Stomach (tissue), 8 donors: ENCODE measurements at regions not wholly inside any gene's neighbourhood (a gene's known extent, or its start where the extent isn't known, plus 50 kb on each side); places are given as distances from the start of the nearest gene placed in this dataset.
"Not testable (repeated sequence)": the region's sequence is repeated elsewhere in the genome, so short reads cannot be mapped to it uniquely, and the experiment has no call there.

ENCODE experiments used
- DNase-seq, 2 donors: peaks; one replicate each; pipeline versions ENCODE4 v3.0.0 to v3.0.0-alpha.2; 2013 to 2019
- H3K27ac ChIP-seq, 5 donors: fragments of 200-600 bp in 4 of 5; sonication (generic) in 4 of 5; one replicate each; pipeline ENCODE4 v1.5.1; 2013 to 2019; ENCODE audit warnings: mild to moderate bottlenecking in 1 of 5, moderate library complexity in 1 of 5
- H3K27me3 ChIP-seq, 3 donors: fragments of 200-600 bp; sonication (generic); one replicate each; pipeline ENCODE4 v1.5.1; 2017 to 2019; ENCODE audit warnings: mixed run types in 1 of 3
- H3K36me3 ChIP-seq, 4 donors: fragments of 200-600 bp; sonication (generic); 1 replicate in 3 of 4; 2 replicates in 1 of 4; pipeline ENCODE4 v1.5.1; 2016 to 2019
- H3K4me1 ChIP-seq, 4 donors: fragments of 200-600 bp; sonication (generic); one replicate each; pipeline ENCODE4 v1.5.1; 2016 to 2019
- H3K4me3 ChIP-seq, 4 donors: fragments of 200-600 bp; sonication (generic) in 3 of 4; one replicate each; pipeline ENCODE4 v1.5.1; 2016 to 2019; ENCODE audit warnings: mild to moderate bottlenecking in 1 of 4
- H3K9me3 ChIP-seq, 4 donors: fragments of 200-600 bp; sonication (generic); one replicate each; pipeline ENCODE4 v1.5.1; 2016 to 2019
- EP300 ChIP-seq: sonication (generic); formaldehyde crosslinking; IDR thresholded peaks from one replicate; pipeline ENCODE4 v1.6.1; 2017; ENCODE audit warnings: antibody characterized with exemption
- POLR2A ChIP-seq, 4 donors: fragments of 450-650 bp; IDR thresholded peaks; one replicate each; pipeline ENCODE4 v1.6.1; 2016; ENCODE audit warnings: antibody characterized with exemption in 4 of 4, control low read depth in 2 of 4, mild to moderate bottlenecking in 1 of 4, moderate library complexity in 1 of 4
- POLR2AphosphoS5 ChIP-seq, 3 donors: sonication (generic); formaldehyde crosslinking; IDR thresholded peaks; one replicate each; pipeline ENCODE4 v1.6.1; 2016; ENCODE audit warnings: antibody characterized with exemption in 3 of 3
- WGBS, 5 donors: extraction: QIAGEN DNeasy Blood & Tissue Kit in 3 of 5; methylation state at CpG; one replicate each; pipeline versions ENCODE4 v1.1.5 to v1.1.7; 2013 to 2018; 5-methylcytosine and 5-hydroxymethylcytosine counted together
- intact Hi-C: fragments of 100-400 bp; cut with DNase I; formaldehyde crosslinking; loops from one replicate; pipeline ENCODE4 v1.15.1; 2023; ENCODE audit warnings: low total_unique reads
- TF ChIP-seq, protein P1 (sequence below), 7 experiments: fragments of 450-650 bp in 4 of 7; fragments of 200-600 bp in 3 of 7; sonication (generic) in 3 of 7; IDR thresholded peaks; one replicate each; pipeline ENCODE4 v1.5.1; 2016 to 2019; ENCODE audit warnings: antibody characterized with exemption in 7 of 7, control low read depth in 2 of 7, mild to moderate bottlenecking in 1 of 7
- donor health status: healthy with polysubstance abuse.
- donor health status: Bipolar disorder and iron deficiency.
- donor health status: healthy.

DNA sequence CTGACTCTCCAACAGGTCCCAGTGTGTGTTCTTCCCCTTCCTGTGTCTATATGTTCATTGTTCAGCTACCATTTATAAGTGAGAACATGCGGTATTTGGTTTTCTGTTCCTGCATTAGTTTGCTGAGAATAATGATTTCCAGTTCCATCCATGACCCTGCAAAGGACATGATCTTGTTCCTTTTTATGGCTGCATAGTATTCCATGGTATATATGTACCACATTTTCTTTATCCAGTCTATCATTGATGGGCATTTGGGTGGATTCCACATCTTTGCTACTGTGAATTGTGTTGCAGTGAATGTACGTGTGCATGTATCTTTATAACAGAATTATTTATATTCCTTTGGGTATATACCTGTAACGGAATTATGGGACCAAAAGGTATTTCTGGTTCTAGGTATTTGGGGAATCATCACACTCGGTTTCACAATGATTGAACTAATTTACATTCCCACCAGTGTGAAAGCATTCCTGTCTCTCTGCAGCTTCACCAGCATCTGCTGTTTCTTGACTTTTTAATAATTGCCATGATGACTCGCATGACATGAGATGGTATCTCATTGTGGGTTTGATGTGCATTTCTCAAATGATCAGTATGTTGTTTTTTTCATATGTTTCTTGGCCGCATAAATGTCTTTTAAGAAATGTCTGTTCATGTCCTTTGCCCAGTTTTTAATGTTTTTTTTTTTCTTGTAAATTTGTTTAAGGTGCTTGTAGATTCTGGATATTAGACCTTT, 60.2 kb downstream of the LSMEM1 start:
- TF ChIP-seq POLR2A (IDR thresholded peaks at IDR 0.05): no peak
- TF ChIP-seq POLR2AphosphoS5 (IDR thresholded peaks at IDR 0.05): no peak
- intact Hi-C loops: loop anchor here (10.0 kb wide), 1 partner anchor 354 kb away; no protein-coding TSS in a partner anchor
- 89 to 95% (median 92%) methylated on average over 6 of the region's 6 CpGs for WGBS, 5 donors

DNA sequence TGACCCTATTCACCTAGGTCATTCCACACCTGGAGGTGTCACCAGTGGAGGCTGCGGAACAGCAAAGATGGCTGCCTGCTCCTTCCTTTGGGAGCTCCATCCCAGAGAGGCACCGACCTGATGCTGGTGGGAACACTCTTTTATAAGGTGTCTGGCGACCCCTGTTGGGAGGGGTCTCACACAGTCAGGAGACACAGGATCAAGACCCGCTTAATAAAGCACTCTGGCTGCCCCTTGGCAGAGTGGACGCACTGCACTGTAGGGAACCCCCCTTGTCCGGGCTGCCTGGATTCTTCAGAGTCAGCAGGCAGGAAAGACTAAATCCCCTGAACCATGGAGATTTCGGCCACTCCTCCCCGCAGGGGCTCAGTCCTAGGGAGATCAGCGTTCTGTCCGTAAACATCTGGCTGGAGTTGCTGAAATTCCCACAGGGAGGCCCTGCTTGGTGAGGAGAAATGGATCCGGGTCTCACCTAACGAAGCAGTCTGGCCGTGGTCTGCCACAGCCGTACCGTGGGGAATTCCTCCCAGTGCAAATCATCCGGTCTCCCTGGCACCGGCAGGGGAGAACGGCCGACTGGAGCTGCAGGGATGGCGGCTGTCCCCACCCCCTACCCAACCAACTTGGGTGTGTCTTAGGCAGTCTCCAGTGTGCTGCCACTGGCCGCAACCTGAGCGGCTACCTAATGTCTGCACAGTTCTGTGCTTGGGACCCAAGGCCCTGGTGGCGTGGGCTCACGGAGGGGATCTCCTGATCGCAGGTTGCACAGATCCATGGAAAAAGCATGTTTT, 66.1 kb downstream of the LSMEM1 start:
- intact Hi-C loops: loop anchor here (10.0 kb wide), 1 partner anchor 348 kb away; no protein-coding TSS in a partner anchor
- Histone ChIP-seq H3K4me3 (no peak overlapping the region), H3K4me1 (no peaks in the 10 kb centered on the region), H3K27ac (no peak overlapping the region), H3K9me3 (no peaks in the 10 kb centered on the region), H3K36me3 (no peaks in the 10 kb centered on the region), H3K27me3 (peaks cover 0 to 6% (median 6%) of the 10 kb centered on the region in 3 donors)
- no peak for DNase-seq
- 85 to 94% (median 92%) methylated on average over 15 to 25 of the region's 25 CpGs for WGBS, 5 donors
- TF ChIP-seq EP300: no peak
- TF ChIP-seq, protein P1, sequence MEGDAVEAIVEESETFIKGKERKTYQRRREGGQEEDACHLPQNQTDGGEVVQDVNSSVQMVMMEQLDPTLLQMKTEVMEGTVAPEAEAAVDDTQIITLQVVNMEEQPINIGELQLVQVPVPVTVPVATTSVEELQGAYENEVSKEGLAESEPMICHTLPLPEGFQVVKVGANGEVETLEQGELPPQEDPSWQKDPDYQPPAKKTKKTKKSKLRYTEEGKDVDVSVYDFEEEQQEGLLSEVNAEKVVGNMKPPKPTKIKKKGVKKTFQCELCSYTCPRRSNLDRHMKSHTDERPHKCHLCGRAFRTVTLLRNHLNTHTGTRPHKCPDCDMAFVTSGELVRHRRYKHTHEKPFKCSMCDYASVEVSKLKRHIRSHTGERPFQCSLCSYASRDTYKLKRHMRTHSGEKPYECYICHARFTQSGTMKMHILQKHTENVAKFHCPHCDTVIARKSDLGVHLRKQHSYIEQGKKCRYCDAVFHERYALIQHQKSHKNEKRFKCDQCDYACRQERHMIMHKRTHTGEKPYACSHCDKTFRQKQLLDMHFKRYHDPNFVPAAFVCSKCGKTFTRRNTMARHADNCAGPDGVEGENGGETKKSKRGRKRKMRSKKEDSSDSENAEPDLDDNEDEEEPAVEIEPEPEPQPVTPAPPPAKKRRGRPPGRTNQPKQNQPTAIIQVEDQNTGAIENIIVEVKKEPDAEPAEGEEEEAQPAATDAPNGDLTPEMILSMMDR (IDR thresholded peaks at IDR 0.05): no peak
- TF ChIP-seq POLR2AphosphoS5 (IDR thresholded peaks at IDR 0.05): no peak
- TF ChIP-seq POLR2A (IDR thresholded peaks at IDR 0.05): no peak

More for the DNA sequence above, 60.2 kb downstream of the LSMEM1 start:
- H3K4me3 ChIP-seq: no peak overlapping the region
- no peaks in the 10 kb centered on the region for H3K4me1 ChIP-seq
- H3K27ac ChIP-seq: no peak overlapping the region
- no peaks in the 10 kb centered on the region for H3K27me3 ChIP-seq
- no peak for DNase-seq
- H3K9me3 ChIP-seq: no peaks in the 10 kb centered on the region
- H3K36me3 ChIP-seq: no peaks in the 10 kb centered on the region

DNA sequence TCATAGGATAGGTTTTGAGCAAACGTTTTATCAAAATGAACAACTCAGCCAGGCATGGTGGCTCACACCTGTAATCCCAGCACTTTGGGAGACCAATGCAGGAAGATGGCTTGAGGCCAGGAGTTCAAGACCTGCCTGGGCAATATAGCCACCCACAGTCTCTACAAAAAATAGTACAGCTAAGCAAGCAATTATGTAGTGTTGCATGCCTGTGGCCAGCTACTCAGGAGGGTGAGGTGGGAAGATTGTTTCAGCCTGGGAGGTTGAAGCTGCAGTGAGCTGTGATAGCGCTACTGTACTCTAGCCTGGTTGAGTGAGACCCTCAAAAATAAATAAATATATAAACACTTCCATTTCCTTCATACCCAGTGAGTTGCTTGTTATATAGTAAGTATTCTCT, 67.1 kb downstream of the LSMEM1 start:
- no peaks in the 10 kb centered on the region for H3K4me1 ChIP-seq
- TF ChIP-seq POLR2AphosphoS5 (IDR thresholded peaks at IDR 0.05): no peak
- 66 to 83% (median 75%) methylated on average over 2 of the region's 2 CpGs for WGBS, 5 donors

DNA sequence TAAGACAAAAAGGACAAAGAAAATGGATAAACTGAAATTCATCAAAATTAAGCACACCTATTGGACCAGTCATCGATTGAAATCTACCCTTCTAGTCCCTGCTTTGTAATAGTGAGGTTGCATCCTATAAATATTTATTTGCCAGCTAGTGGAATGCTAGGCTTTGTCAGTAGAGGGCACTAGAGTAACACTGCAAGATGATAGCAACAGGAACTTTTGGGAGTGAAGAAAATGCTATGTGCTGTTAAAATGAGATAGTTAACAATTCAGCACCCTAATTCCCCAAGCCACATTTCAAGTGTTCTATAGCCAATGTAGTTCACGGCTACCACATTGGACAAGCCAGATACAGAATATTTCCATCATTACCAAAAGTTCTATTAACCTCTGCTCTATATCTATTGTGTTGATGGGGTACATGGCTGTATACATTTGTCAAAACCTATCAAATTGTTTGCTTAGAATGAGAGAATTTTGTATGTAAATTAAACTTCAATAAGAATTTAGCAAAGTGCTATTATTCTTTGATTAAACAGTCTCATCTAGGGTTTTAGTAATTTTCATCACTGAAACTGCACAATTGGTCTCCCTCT, 69.8 kb downstream of the LSMEM1 start:
- H3K9me3 ChIP-seq: no peaks in the 10 kb centered on the region
- H3K4me1 ChIP-seq: no peaks in the 10 kb centered on the region
- intact Hi-C loops: loop anchor here (10.0 kb wide), 1 partner anchor 864 kb away; no protein-coding TSS in a partner anchor
- H3K4me3 ChIP-seq: no peak overlapping the region
- TF ChIP-seq POLR2AphosphoS5 (IDR thresholded peaks at IDR 0.05) (peak in 1 of 3 donors; percentile 19), POLR2A (IDR thresholded peaks at IDR 0.05) (no peak)
- TF ChIP-seq, protein P1 (IDR thresholded peaks at IDR 0.05): peak in 5 of 7 experiments; percentile 47 to 85 (median 79)
- H3K27ac ChIP-seq: no peak overlapping the region
- WGBS, 5 donors: 8 to 17% (median 11%) methylated on average over 2 of the region's 2 CpGs
- peaks cover 0 to 6% (median 6%) of the 10 kb centered on the region in 3 donors for H3K27me3 ChIP-seq
- H3K36me3 ChIP-seq: no peaks in the 10 kb centered on the region
- peak in 1 of 2 donors; percentile 76 for DNase-seq

More for the DNA sequence above, 67.1 kb downstream of the LSMEM1 start:
- Histone ChIP-seq H3K27ac (no peak overlapping the region), H3K36me3 (no peaks in the 10 kb centered on the region), H3K4me3 (no peak overlapping the region), H3K9me3 (no peaks in the 10 kb centered on the region), H3K27me3 (peaks cover 0 to 6% (median 6%) of the 10 kb centered on the region in 3 donors)
- intact Hi-C loops: loop anchor here (10.0 kb wide), 1 partner anchor 347 kb away; no protein-coding TSS in a partner anchor
- DNase-seq: no peak

DNA sequence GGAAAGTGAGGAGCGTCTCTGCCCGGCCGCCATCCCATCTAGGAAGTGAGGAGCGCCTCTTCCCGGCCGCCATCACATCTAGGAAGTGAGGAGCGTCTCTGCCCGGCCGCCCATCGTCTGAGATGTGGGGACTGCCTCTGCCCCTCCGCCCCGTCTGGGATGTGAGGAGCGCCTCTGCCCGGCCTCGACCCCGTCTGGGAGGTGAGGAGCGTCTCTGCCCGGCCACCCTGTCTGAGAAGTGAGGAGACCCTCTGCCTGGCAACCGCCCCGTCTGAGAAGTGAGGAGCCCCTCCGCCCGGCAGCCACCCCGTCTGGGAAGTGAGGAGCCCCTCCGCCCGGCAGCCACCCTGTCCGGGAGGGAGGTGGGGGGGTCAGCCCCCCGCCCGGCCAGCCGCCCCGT, 70.7 kb downstream of the LSMEM1 start:
- H3K4me1 ChIP-seq, DNase-seq, H3K9me3 ChIP-seq, H3K36me3 ChIP-seq, H3K27me3 ChIP-seq, H3K27ac ChIP-seq, H3K4me3 ChIP-seq: not testable (repeated sequence)
- WGBS, 5 donors: 96 to 98% (median 97%) methylated on average over 4 to 12 of the region's 30 CpGs; no CpG with 5 or more reads in 1 of the 5 donors
- intact Hi-C loops: loop anchor here (10.0 kb wide), 1 partner anchor 863 kb away; no protein-coding TSS in a partner anchor
